ENCODE measurements at regions not wholly inside any gene's neighbourhood (a gene's known extent, or its start where the extent isn't known, plus 50 kb on each side); places are given as distances from the start of the nearest gene placed in this dataset.

DNA sequence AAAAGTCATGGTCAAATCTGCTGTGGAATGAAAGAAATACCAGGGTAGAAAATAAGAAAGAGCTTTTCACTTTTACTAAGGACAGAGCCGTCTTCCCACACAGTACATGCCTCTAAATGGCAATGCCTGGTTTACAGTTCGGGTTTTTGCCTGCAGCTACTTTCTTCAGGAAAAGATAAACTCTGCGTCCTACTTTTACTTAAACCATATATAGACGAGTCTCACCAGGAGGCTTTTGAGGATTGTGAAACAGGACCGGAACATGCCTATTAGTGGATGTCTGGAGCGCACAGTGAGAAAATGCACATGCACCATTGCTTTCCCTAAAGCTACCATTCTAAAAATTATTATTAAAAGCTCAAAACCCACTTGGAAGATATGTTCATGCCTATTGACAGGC, 70.5 kb downstream of the KLF6 start:
- no peak overlapping the region for H3K27ac ChIP-seq
- no peaks in the 10 kb centered on the region for H3K27me3 ChIP-seq
- H3K36me3 ChIP-seq = no peaks in the 10 kb centered on the region
- peaks cover 0 to 6% of the 10 kb centered on the region in 2 donors for H3K9me3 ChIP-seq
- no peaks in the 10 kb centered on the region for H3K4me1 ChIP-seq
- H3K4me3 ChIP-seq = no peak overlapping the region
- DNase-seq = no peak
- TF ChIP-seq, protein P1, sequence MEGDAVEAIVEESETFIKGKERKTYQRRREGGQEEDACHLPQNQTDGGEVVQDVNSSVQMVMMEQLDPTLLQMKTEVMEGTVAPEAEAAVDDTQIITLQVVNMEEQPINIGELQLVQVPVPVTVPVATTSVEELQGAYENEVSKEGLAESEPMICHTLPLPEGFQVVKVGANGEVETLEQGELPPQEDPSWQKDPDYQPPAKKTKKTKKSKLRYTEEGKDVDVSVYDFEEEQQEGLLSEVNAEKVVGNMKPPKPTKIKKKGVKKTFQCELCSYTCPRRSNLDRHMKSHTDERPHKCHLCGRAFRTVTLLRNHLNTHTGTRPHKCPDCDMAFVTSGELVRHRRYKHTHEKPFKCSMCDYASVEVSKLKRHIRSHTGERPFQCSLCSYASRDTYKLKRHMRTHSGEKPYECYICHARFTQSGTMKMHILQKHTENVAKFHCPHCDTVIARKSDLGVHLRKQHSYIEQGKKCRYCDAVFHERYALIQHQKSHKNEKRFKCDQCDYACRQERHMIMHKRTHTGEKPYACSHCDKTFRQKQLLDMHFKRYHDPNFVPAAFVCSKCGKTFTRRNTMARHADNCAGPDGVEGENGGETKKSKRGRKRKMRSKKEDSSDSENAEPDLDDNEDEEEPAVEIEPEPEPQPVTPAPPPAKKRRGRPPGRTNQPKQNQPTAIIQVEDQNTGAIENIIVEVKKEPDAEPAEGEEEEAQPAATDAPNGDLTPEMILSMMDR (IDR thresholded peaks at IDR 0.05) = no peak
- no peak for TF ChIP-seq POLR2A (IDR thresholded peaks at IDR 0.05)
- intact Hi-C loops (cut with DNase I; ENCODE audit: low total_unique reads) = no loop called here

DNA sequence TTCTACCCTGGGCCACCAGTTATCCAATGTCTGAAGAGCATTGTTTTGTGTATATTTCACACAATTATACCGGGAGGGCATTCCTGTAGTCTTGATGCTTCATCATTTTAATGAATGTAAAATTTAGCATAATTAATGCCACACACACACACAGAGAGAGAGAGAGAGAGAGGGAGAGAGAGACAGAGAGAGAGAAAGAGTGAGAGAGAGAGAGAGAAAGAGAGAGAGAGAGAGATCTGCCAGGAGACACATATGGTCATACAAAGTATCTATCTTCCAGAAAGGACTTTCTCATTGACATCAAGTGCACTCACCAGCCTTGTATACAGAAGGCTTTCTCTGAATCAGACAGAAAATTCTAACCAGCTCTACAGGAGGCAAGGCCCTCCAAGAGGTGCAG, 72.3 kb downstream of the KLF6 start:
- H3K4me1 ChIP-seq = no peaks in the 10 kb centered on the region
- DNase-seq = no peak
- H3K27ac ChIP-seq = no peak overlapping the region
- no peaks in the 10 kb centered on the region for H3K27me3 ChIP-seq
- H3K9me3 ChIP-seq = peaks cover 0 to 6% of the 10 kb centered on the region in 2 donors
- H3K4me3 ChIP-seq = no peak overlapping the region
- no peaks in the 10 kb centered on the region for H3K36me3 ChIP-seq
- intact Hi-C loops (cut with DNase I; ENCODE audit: low total_unique reads) = no loop called here
- no peak for TF ChIP-seq POLR2A (IDR thresholded peaks at IDR 0.05)
- TF ChIP-seq, protein P1 (IDR thresholded peaks at IDR 0.05) = no peak

DNA sequence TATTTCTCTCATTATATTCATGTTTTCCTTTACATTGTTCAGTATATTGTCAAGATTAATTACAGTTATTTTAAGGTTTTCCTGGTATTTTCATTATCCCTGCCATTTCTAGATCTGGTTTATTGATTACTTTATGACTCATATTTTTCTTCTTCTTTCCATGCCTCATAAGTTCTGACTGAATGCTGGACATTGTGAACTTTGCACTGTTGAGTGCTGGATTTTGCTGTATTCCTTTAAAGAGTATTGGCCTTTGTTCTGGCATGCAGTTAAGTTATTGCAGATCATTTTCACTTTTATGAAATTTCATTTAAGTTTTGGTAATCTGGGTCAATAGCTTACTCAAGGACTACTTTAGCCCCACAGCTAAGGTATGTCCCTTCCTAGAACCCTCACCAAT, 73.1 kb downstream of the KLF6 start:
- H3K27ac ChIP-seq = no peak overlapping the region
- intact Hi-C loops (cut with DNase I; ENCODE audit: low total_unique reads) = no loop called here
- no peaks in the 10 kb centered on the region for H3K36me3 ChIP-seq
- no peak for DNase-seq
- no peaks in the 10 kb centered on the region for H3K27me3 ChIP-seq
- H3K9me3 ChIP-seq = peaks cover 0 to 6% of the 10 kb centered on the region in 2 donors
- TF ChIP-seq, protein P1 (IDR thresholded peaks at IDR 0.05) = no peak
- TF ChIP-seq POLR2A (IDR thresholded peaks at IDR 0.05) = no peak
- H3K4me3 ChIP-seq = no peak overlapping the region
- no peaks in the 10 kb centered on the region for H3K4me1 ChIP-seq

DNA sequence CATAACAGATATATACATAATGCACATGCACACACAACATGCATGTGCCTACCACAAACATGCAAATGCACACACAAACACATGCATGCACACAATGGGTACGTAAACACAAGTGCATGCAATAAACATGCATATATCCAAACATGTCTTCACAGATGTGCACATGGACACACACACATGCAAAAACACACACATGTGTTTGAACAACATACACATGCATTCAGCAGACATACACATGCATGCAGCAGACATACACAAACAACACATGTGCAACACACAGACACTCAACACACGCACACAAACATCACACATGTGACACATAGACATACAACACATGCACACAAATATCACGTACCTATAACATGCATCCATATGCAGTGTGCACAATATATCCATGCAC, 74.2 kb downstream of the KLF6 start:
- Histone ChIP-seq H3K36me3 (no peaks in the 10 kb centered on the region), H3K4me3 (no peak overlapping the region), H3K4me1 (no peaks in the 10 kb centered on the region), H3K27ac (no peak overlapping the region), H3K9me3 (peaks cover 0 to 6% of the 10 kb centered on the region in 2 donors), H3K27me3 (no peaks in the 10 kb centered on the region)
- TF ChIP-seq, protein P1 (IDR thresholded peaks at IDR 0.05) = no peak
- no peak for TF ChIP-seq POLR2A (IDR thresholded peaks at IDR 0.05)
- intact Hi-C loops (cut with DNase I; ENCODE audit: low total_unique reads) = no loop called here
- no peak for DNase-seq

DNA sequence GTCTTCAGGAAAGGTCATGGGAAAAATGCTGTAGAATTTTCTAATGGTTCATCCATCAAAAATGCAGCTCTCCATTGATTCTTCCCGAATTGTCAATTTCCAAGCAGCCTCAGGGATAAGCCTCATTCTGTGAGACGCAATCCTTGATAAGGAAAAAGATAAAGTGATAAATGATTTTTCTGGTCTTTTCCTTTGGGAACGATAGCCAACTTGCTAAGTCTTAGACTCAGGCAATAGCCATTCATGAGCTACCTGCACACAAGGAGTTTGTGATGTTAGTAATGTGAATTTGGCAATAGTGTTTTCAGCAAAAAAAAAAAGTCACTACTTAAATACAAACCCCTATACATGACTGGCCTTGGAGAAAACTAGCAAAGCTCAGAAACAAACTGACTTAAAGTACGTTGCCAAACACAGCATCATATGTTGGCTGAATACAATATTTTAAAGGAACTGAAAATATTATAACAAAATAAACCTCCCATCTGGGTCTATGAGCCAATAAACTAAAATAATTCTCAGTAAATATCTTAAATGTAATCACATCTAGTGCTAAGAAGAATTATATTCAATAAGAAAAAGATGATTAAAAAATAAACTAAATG, 75.5 kb downstream of the KLF6 start:
- H3K36me3 ChIP-seq = no peaks in the 10 kb centered on the region
- no peak overlapping the region for H3K27ac ChIP-seq
- H3K9me3 ChIP-seq = peaks cover 0 to 6% of the 10 kb centered on the region in 2 donors
- intact Hi-C loops (cut with DNase I; ENCODE audit: low total_unique reads) = no loop called here
- TF ChIP-seq, protein P1 (IDR thresholded peaks at IDR 0.05) = no peak
- no peak for TF ChIP-seq POLR2A (IDR thresholded peaks at IDR 0.05)
- H3K4me3 ChIP-seq = no peak overlapping the region
- H3K27me3 ChIP-seq = no peaks in the 10 kb centered on the region
- H3K4me1 ChIP-seq = no peaks in the 10 kb centered on the region
- DNase-seq = no peak
